PFSK-1 (cell line): ENCODE measurements at regions not wholly inside any gene's neighbourhood (a gene's known extent, or its start where the extent isn't known, plus 50 kb on each side); places are given as distances from the start of the nearest gene placed in this dataset.

Experiments
- TAF1 ChIP-seq: IDR thresholded peaks from 2 replicates; pipeline ENCODE4 v1.6.1; 2012; ENCODE audit warnings: low read length, control low read depth, borderline replicate concordance; ENCODE audit not compliant: insufficient read depth
- TF ChIP-seq, protein P1 (sequence below), 2 experiments: IDR thresholded peaks; 2 replicates each; pipeline versions ENCODE4 v1.6.1 to v1.8.0; 2011 to 2012; ENCODE audit warnings: low read depth in 2 of 2, low read length in 2 of 2, control low read depth in 1 of 2, inconsistent platforms in 1 of 2, mild to moderate bottlenecking in 1 of 2, moderate library complexity in 1 of 2; ENCODE audit not compliant: insufficient read depth in 1 of 2

DNA sequence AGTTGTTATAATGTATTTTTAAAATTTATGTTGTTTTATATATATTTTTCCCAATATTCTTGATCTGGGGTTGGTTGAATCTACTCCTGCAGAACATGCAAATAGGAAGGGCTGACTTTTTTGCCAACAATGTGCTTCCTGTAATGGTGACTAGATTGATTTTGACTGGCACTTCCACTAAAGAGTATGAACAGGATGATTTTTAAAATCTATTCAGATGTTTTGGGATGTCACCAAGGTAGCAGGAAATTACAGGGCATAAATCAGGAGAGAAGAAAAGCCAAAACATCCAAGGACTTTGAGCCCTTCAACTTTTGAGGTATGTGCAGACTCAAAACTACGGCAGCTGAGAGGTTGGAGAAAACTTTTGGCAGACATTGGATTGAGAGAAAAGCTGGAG, 1047.6 kb downstream of the SLITRK5 start:
- TF ChIP-seq TAF1 = no peak
- TF ChIP-seq, protein P1, sequence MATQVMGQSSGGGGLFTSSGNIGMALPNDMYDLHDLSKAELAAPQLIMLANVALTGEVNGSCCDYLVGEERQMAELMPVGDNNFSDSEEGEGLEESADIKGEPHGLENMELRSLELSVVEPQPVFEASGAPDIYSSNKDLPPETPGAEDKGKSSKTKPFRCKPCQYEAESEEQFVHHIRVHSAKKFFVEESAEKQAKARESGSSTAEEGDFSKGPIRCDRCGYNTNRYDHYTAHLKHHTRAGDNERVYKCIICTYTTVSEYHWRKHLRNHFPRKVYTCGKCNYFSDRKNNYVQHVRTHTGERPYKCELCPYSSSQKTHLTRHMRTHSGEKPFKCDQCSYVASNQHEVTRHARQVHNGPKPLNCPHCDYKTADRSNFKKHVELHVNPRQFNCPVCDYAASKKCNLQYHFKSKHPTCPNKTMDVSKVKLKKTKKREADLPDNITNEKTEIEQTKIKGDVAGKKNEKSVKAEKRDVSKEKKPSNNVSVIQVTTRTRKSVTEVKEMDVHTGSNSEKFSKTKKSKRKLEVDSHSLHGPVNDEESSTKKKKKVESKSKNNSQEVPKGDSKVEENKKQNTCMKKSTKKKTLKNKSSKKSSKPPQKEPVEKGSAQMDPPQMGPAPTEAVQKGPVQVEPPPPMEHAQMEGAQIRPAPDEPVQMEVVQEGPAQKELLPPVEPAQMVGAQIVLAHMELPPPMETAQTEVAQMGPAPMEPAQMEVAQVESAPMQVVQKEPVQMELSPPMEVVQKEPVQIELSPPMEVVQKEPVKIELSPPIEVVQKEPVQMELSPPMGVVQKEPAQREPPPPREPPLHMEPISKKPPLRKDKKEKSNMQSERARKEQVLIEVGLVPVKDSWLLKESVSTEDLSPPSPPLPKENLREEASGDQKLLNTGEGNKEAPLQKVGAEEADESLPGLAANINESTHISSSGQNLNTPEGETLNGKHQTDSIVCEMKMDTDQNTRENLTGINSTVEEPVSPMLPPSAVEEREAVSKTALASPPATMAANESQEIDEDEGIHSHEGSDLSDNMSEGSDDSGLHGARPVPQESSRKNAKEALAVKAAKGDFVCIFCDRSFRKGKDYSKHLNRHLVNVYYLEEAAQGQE (IDR thresholded peaks at IDR 0.05; ENCODE audit: insufficient read depth in 1 of 2, low read depth in 2 of 2, low read length in 2 of 2) = no peak
